Activated naive CD4-positive, alpha-beta T cell treated with anti-CD3 and anti-CD28 coated beads for 36 hours (primary cell): ENCODE measurements at regions not wholly inside any gene's neighbourhood (a gene's known extent, or its start where the extent isn't known, plus 50 kb on each side); places are given as distances from the start of the nearest gene placed in this dataset.

Experiments used
- CTCF ChIA-PET: fragments of 350-600 bp; sonication (Branson Sonifier 250); formaldehyde crosslinking; loops from one replicate; lab custom pipeline; 2021; ENCODE audit warnings: antibody characterized with exemption; lab: Charles Lee
- DNase-seq: peaks from one replicate; pipeline ENCODE4 v3.0.0-alpha.2; 2020
- H3K27ac Mint-ChIP-seq: one replicate; pipeline ENCODE4 v1.8.0; 2021; ENCODE audit warnings: mild to moderate bottlenecking, mixed read lengths
- H3K27me3 Mint-ChIP-seq: one replicate; pipeline ENCODE4 v1.8.0; 2021; ENCODE audit warnings: low read depth, mixed read lengths
- H3K36me3 Mint-ChIP-seq: one replicate; pipeline ENCODE4 v1.8.0; 2021; ENCODE audit warnings: low read depth, mixed read lengths
- H3K4me1 Mint-ChIP-seq: one replicate; pipeline ENCODE4 v1.8.0; 2021; ENCODE audit warnings: low read depth, mixed read lengths
- H3K4me3 Mint-ChIP-seq: one replicate; pipeline ENCODE4 v1.8.0; 2021; ENCODE audit warnings: mild to moderate bottlenecking, moderate library complexity, mixed read lengths
- H3K9me3 Mint-ChIP-seq: one replicate; pipeline ENCODE4 v1.8.0; 2021; ENCODE audit warnings: mixed read lengths
- intact Hi-C: fragments of 100-400 bp; cut with micrococcal nuclease; formaldehyde crosslinking; loops from one replicate; pipeline ENCODE4 v1.15.1; 2023

- H3K36me3 Mint-ChIP-seq: no peaks in the 10 kb centered on the region
- no peaks in the 10 kb centered on the region for H3K4me1 Mint-ChIP-seq
- intact Hi-C loops: no loop called here
- no peak overlapping the region for H3K4me3 Mint-ChIP-seq
- no peak overlapping the region for H3K27ac Mint-ChIP-seq
- peaks cover 15% of the 10 kb centered on the region for H3K27me3 Mint-ChIP-seq
- DNase-seq: no peak
- CTCF ChIA-PET: interaction anchor here (0.7 kb wide), 1 partner anchor 13 kb away, joined by 3 read pairs; no protein-coding TSS in a partner anchor
- H3K9me3 Mint-ChIP-seq: no peaks in the 10 kb centered on the region
Observed at GRCh38 chr3:8253201-8253600, 248.4 kb upstream of the LMCD1 start.

GRCh38 chr3:8254489-8254888 is 247.1 kb upstream of the LMCD1 start:
- DNase-seq: no peak
- Mint-ChIP-seq H3K27me3 (peaks cover 12% of the 10 kb centered on the region), H3K27ac (no peak overlapping the region), H3K4me3 (no peak overlapping the region), H3K9me3 (no peaks in the 10 kb centered on the region), H3K4me1 (no peaks in the 10 kb centered on the region), H3K36me3 (no peaks in the 10 kb centered on the region)
- CTCF ChIA-PET: no interaction called here
- intact Hi-C loops: no loop called here

- H3K4me1 Mint-ChIP-seq: no peaks in the 10 kb centered on the region
- H3K9me3 Mint-ChIP-seq: peaks cover 4% of the 10 kb centered on the region
- CTCF ChIA-PET: interaction anchor here (0.7 kb wide), 1 partner anchor 16 kb away, joined by 3 read pairs; no protein-coding TSS in a partner anchor
- intact Hi-C loops: no loop called here
- peaks cover 5% of the 10 kb centered on the region for H3K27me3 Mint-ChIP-seq
- no peak for DNase-seq
- no peaks in the 10 kb centered on the region for H3K36me3 Mint-ChIP-seq
- H3K27ac Mint-ChIP-seq: no peak overlapping the region
- no peak overlapping the region for H3K4me3 Mint-ChIP-seq
Observed at GRCh38 chr3:8255725-8256124, 245.9 kb upstream of the LMCD1 start.

DNA sequence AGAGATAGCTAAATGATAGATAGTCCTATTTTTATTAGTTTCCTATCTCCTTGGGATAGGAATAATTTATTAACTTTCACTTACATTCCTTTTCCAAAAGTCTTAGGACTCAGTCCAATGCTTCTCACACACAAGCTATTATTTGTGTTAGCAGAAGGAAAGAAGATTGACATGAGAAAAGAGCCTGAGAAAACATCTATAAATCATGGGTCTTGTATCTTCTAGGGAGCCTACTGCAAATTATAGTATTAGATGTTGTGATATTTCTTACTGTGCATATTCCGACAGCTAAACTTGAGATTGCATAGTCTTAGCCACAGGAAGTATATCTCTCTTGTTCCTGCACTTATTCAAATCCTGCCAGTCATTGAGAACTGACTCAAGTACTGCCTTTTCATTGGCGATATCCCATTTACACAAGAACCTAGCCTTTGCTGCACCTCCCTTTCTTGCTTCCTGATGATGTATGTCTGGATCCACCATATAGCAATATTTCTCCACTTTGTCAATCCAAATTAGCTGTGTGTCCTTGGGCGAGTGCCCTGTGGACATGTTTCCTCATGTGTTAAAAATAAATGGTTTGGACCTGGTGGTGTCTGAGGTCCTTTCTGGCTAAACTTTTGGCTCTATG is 245.1 kb upstream of the LMCD1 start:
- Mint-ChIP-seq H3K27ac (no peak overlapping the region), H3K27me3 (peaks cover 2% of the 10 kb centered on the region), H3K9me3 (peaks cover 6% of the 10 kb centered on the region), H3K4me1 (no peaks in the 10 kb centered on the region), H3K36me3 (no peaks in the 10 kb centered on the region), H3K4me3 (no peak overlapping the region)
- CTCF ChIA-PET: interaction anchor here (0.6 to 0.7 kb wide), 2 partner anchors 17 to 42 kb away, joined by 3 read pairs; no protein-coding TSS in a partner anchor
- no peak for DNase-seq
- intact Hi-C loops: no loop called here

GRCh38 chr3:8261018-8261417 is 240.6 kb upstream of the LMCD1 start:
- Mint-ChIP-seq H3K9me3 (peaks cover 8% of the 10 kb centered on the region), H3K4me3 (no peak overlapping the region), H3K4me1 (no peaks in the 10 kb centered on the region), H3K27ac (no peak overlapping the region), H3K27me3 (peaks cover 5% of the 10 kb centered on the region), H3K36me3 (no peaks in the 10 kb centered on the region)
- no peak for DNase-seq
- intact Hi-C loops: no loop called here
- CTCF ChIA-PET: no interaction called here

DNA sequence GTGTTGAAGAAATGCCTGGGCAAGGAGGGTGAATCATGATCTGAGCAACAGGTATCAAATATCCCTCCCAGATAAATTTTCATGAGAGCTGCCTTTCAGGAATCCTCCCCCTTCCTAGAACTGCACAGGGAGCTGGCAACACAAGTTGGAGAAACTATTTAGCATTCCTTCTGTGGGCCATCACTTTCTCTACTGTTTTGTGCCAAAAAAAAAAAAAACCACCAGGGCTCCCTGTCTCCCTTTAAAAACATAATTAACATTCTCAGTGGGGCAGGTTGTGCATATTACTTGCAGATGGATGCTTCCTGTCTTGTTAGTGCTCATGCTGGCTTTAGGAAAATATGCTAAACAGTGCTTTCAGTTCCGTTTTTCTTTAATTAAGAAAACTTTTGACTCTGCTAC is 234.9 kb upstream of the LMCD1 start:
- Mint-ChIP-seq H3K4me3 (no peak overlapping the region), H3K4me1 (no peaks in the 10 kb centered on the region), H3K27ac (no peak overlapping the region), H3K9me3 (peaks cover under 1% of the 10 kb centered on the region), H3K36me3 (no peaks in the 10 kb centered on the region), H3K27me3 (peaks cover 5% of the 10 kb centered on the region)
- CTCF ChIA-PET: no interaction called here
- DNase-seq: no peak
- intact Hi-C loops: no loop called here

- peaks cover 2% of the 10 kb centered on the region for H3K9me3 Mint-ChIP-seq
- H3K4me1 Mint-ChIP-seq: no peaks in the 10 kb centered on the region
- DNase-seq: no peak
- intact Hi-C loops: no loop called here
- H3K36me3 Mint-ChIP-seq: no peaks in the 10 kb centered on the region
- no peak overlapping the region for H3K27ac Mint-ChIP-seq
- CTCF ChIA-PET: no interaction called here
- H3K27me3 Mint-ChIP-seq: peaks cover 2% of the 10 kb centered on the region
- no peak overlapping the region for H3K4me3 Mint-ChIP-seq
Observed at GRCh38 chr3:8273479-8273878, 228.1 kb upstream of the LMCD1 start.

GRCh38 chr3:8276056-8276455 is 225.6 kb upstream of the LMCD1 start:
- no peaks in the 10 kb centered on the region for H3K4me1 Mint-ChIP-seq
- intact Hi-C loops: no loop called here
- no peak for DNase-seq
- H3K27ac Mint-ChIP-seq: no peak overlapping the region
- H3K9me3 Mint-ChIP-seq: peaks cover 2% of the 10 kb centered on the region
- CTCF ChIA-PET: interaction anchor here (1.4 to 2.0 kb wide), 2 partner anchors 12 to 36 kb away, joined by 3 to 7 read pairs; no protein-coding TSS in a partner anchor
- no peaks in the 10 kb centered on the region for H3K36me3 Mint-ChIP-seq
- no peak overlapping the region for H3K4me3 Mint-ChIP-seq
- H3K27me3 Mint-ChIP-seq: peaks cover 2% of the 10 kb centered on the region

GRCh38 chr3:8276506-8276905 is 225.1 kb upstream of the LMCD1 start:
- peaks cover 2% of the 10 kb centered on the region for H3K9me3 Mint-ChIP-seq
- H3K4me3 Mint-ChIP-seq: no peak overlapping the region
- no peaks in the 10 kb centered on the region for H3K4me1 Mint-ChIP-seq
- CTCF ChIA-PET: interaction anchor here (1.4 to 2.0 kb wide), 2 partner anchors 12 to 37 kb away, joined by 3 to 7 read pairs; no protein-coding TSS in a partner anchor
- H3K27me3 Mint-ChIP-seq: peaks cover 2% of the 10 kb centered on the region
- intact Hi-C loops: no loop called here
- no peak for DNase-seq
- H3K36me3 Mint-ChIP-seq: no peaks in the 10 kb centered on the region
- H3K27ac Mint-ChIP-seq: no peak overlapping the region

DNA sequence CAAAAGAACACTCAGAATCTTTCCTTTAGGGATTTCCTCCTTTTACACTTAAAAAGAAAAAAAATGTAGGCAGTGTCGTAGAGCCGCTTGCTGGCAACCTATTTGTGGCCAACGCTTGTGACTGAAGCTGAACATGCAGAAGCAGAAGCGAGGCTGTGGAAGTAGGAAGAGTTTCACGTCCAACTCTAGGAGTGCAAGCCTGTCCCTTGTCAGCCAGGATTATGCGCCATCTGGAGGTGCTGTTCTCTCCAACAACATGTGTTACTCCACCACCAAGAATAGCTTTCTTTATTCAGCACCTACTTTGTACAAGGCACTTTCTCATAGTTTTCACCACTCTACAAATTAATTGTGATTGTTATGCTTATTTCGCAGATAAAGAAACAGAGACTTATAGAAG is 223.2 kb upstream of the LMCD1 start:
- Mint-ChIP-seq H3K27me3 (peaks cover 2% of the 10 kb centered on the region), H3K27ac (no peak overlapping the region), H3K9me3 (no peaks in the 10 kb centered on the region), H3K4me3 (no peak overlapping the region), H3K36me3 (no peaks in the 10 kb centered on the region), H3K4me1 (no peaks in the 10 kb centered on the region)
- intact Hi-C loops: no loop called here
- no peak for DNase-seq
- CTCF ChIA-PET: no interaction called here

- Mint-ChIP-seq H3K9me3 (no peaks in the 10 kb centered on the region), H3K36me3 (no peaks in the 10 kb centered on the region), H3K4me1 (no peaks in the 10 kb centered on the region), H3K27me3 (peaks cover 2% of the 10 kb centered on the region), H3K27ac (no peak overlapping the region), H3K4me3 (no peak overlapping the region)
- CTCF ChIA-PET: no interaction called here
- DNase-seq: no peak
- intact Hi-C loops: no loop called here
Observed at GRCh38 chr3:8279476-8279875, 222.1 kb upstream of the LMCD1 start.

DNA sequence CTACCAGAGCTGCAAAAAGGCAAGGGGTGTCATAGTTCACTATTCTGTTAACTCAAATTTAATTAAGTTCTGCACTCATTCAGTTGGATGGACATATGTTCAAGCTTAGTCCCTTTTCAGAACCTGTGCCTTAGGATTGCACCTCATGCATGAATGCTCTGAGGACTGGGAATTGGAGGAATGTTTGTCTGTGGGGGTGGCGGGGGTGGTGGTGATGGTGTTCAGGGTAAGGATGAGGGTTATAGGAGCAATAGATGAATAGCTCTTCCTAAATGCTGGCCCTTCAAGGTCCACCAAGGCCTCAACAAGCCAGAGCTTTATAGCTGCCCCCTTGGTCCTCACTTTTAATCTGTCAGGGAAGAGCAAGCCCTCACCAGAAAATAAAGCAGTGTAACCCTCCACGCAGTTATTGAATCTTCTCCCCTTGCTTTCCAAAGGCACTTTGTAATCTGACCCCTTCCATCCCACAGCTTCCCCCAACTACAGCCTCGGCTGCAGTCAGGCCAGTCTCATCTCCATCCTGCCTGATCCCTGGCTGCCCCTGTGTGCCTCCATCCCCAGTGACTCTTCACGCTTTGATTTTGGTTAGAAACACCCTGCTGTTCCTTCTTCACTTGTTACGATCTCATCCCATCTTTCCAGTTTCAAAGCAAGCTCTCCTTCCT is 221.6 kb upstream of the LMCD1 start:
- CTCF ChIA-PET: no interaction called here
- Mint-ChIP-seq H3K9me3 (no peaks in the 10 kb centered on the region), H3K27ac (no peak overlapping the region), H3K36me3 (no peaks in the 10 kb centered on the region), H3K4me3 (no peak overlapping the region), H3K27me3 (peaks cover 2% of the 10 kb centered on the region), H3K4me1 (no peaks in the 10 kb centered on the region)
- no peak for DNase-seq
- intact Hi-C loops: no loop called here
